WTC11 (cell line): ENCODE measurements at regions not wholly inside any gene's neighbourhood (a gene's known extent, or its start where the extent isn't known, plus 50 kb on each side); places are given as distances from the start of the nearest gene placed in this dataset.

Source experiments
- ATAC-seq: fragments of 200-7000 bp; cut with Tn5 transposase; 2 replicates; pipeline ENCODE4 v1.10.0; 2021; ENCODE audit warnings: mild to moderate bottlenecking, moderate library complexity
- CTCF ChIA-PET: fragments of 300-600 bp; sonication (Branson Sonifier 250); formaldehyde crosslinking; loops from one replicate; lab custom pipeline; 2021; ENCODE audit warnings: antibody characterized with exemption; lab: Charles Lee
- POLR2A ChIA-PET: fragments of 350-600 bp; sonication (Branson Sonifier 250); formaldehyde crosslinking; loops from one replicate; lab custom pipeline; 2021; ENCODE audit warnings: antibody characterized with exemption; lab: Charles Lee
- DNase-seq: peaks from one replicate; pipeline ENCODE4 v3.0.0; 2021; ENCODE audit warnings: low spot score
- H3K27ac Mint-ChIP-seq: 2 replicates; pipeline ENCODE4 v1.8.0; 2021; ENCODE audit warnings: mixed read lengths
- H3K27me3 Mint-ChIP-seq: 2 replicates; pipeline ENCODE4 v1.8.0; 2021; ENCODE audit warnings: low read depth, mild to moderate bottlenecking, moderate library complexity, mixed read lengths
- H3K36me3 Mint-ChIP-seq: 2 replicates; pipeline ENCODE4 v1.8.0; 2021; ENCODE audit warnings: mixed read lengths
- H3K4me1 Mint-ChIP-seq: 2 replicates; pipeline ENCODE4 v1.8.0; 2022; ENCODE audit warnings: mixed read lengths
- H3K4me3 Mint-ChIP-seq: 2 replicates; pipeline ENCODE4 v1.8.0; 2021; ENCODE audit warnings: mild to moderate bottlenecking, moderate library complexity, mixed read lengths
- H3K9me3 Mint-ChIP-seq: 2 replicates; pipeline ENCODE4 v1.8.0; 2021; ENCODE audit warnings: mixed read lengths
- CREB1 ChIP-seq: sonication (generic); formaldehyde crosslinking; IDR thresholded peaks from 2 replicates; pipeline ENCODE4 v1.8.0; 2023; ENCODE audit warnings: mild to moderate bottlenecking, missing genetic modification reagents
- ELF4 ChIP-seq: sonication (generic); formaldehyde crosslinking; IDR thresholded peaks from 2 replicates; pipeline ENCODE4 v1.8.1; 2022; ENCODE audit warnings: low read depth, mild to moderate bottlenecking, moderate library complexity, missing genetic modification reagents
- HMGXB4 ChIP-seq: sonication (generic); formaldehyde crosslinking; IDR thresholded peaks from 2 replicates; pipeline ENCODE4 v1.8.1; 2023; ENCODE audit warnings: mild to moderate bottlenecking, moderate library complexity, missing genetic modification reagents
- JAZF1 ChIP-seq: fragments of 250-450 bp; sonication (Bioruptor Pico); IDR thresholded peaks from 2 replicates; pipeline ENCODE4 v1.9.0; 2021; ENCODE audit warnings: moderate library complexity, mild to moderate bottlenecking, inconsistent platforms
- SMAD3 ChIP-seq: sonication (generic); formaldehyde crosslinking; IDR thresholded peaks from 2 replicates; pipeline ENCODE4 v1.8.0; 2022; ENCODE audit warnings: missing genetic modification reagents, mild to moderate bottlenecking, borderline replicate concordance
- SP1 ChIP-seq: sonication (generic); formaldehyde crosslinking; conservative IDR thresholded peaks from 2 replicates; pipeline ENCODE4 v1.8.1; 2022; ENCODE audit warnings: missing genetic modification reagents
- ZBTB43 ChIP-seq: sonication (generic); formaldehyde crosslinking; IDR thresholded peaks from 2 replicates; pipeline ENCODE4 v1.8.1; 2023; ENCODE audit warnings: mild to moderate bottlenecking, missing genetic modification reagents
- ZNF219 ChIP-seq: sonication (generic); formaldehyde crosslinking; IDR thresholded peaks from 2 replicates; pipeline ENCODE4 v1.8.0; 2023; ENCODE audit warnings: missing genetic modification reagents, mild to moderate bottlenecking, borderline replicate concordance
- ZNF232 ChIP-seq: sonication (generic); formaldehyde crosslinking; IDR thresholded peaks from 2 replicates; pipeline ENCODE4 v1.8.0; 2022; ENCODE audit warnings: mild to moderate bottlenecking, missing genetic modification reagents
- ZNF317 ChIP-seq: sonication (generic); formaldehyde crosslinking; IDR thresholded peaks from 2 replicates; pipeline ENCODE4 v1.8.1; 2023; ENCODE audit warnings: low read depth, mild to moderate bottlenecking, moderate library complexity, missing genetic modification reagents, borderline replicate concordance
- ZNF396 ChIP-seq: fragments of 250-450 bp; sonication (Bioruptor Pico); IDR thresholded peaks from 2 replicates; pipeline ENCODE4 v1.8.0; 2021; ENCODE audit warnings: mild to moderate bottlenecking, moderate library complexity, borderline replicate concordance
- ZNF512 ChIP-seq: sonication (generic); formaldehyde crosslinking; IDR thresholded peaks from 2 replicates; pipeline ENCODE4 v1.8.1; 2022; ENCODE audit warnings: missing genetic modification reagents, borderline replicate concordance
- TF ChIP-seq, protein P1 (sequence below): sonication (generic); formaldehyde crosslinking; IDR thresholded peaks from 2 replicates; pipeline ENCODE4 v1.8.0; 2023; ENCODE audit warnings: missing genetic modification reagents
- TF ChIP-seq, protein P2 (sequence below): fragments of 250-450 bp; sonication (Bioruptor Pico); IDR thresholded peaks from 2 replicates; pipeline ENCODE4 v1.8.0; 2021; ENCODE audit warnings: mild to moderate bottlenecking
- TF ChIP-seq, protein P3 (sequence below): sonication (generic); formaldehyde crosslinking; conservative IDR thresholded peaks from 2 replicates; pipeline ENCODE4 v1.8.1; 2023; ENCODE audit warnings: mild to moderate bottlenecking, low read depth, missing genetic modification reagents, moderate library complexity
- TF ChIP-seq, protein P4 (sequence below): fragments of 250-450 bp; sonication (Bioruptor Pico); conservative IDR thresholded peaks from 2 replicates; pipeline ENCODE4 v1.9.0; 2021; ENCODE audit warnings: mild to moderate bottlenecking
- TF ChIP-seq, protein P5 (sequence below): fragments of 250-450 bp; sonication (Bioruptor Pico); IDR thresholded peaks from 2 replicates; pipeline ENCODE4 v2.1.2; 2022; ENCODE audit warnings: mild to moderate bottlenecking, moderate library complexity

- TF ChIP-seq ZBTB43 (CRISPR knock-in tag) (no peak), SMAD3 (CRISPR knock-in tag) (no peak), HMGXB4 (CRISPR knock-in tag) (no peak), ZNF219 (CRISPR knock-in tag) (no peak), ZNF317 (CRISPR knock-in tag) (no peak), ELF4 (CRISPR knock-in tag) (no peak), SP1 (CRISPR knock-in tag) (no peak)
- TF ChIP-seq, protein P1, sequence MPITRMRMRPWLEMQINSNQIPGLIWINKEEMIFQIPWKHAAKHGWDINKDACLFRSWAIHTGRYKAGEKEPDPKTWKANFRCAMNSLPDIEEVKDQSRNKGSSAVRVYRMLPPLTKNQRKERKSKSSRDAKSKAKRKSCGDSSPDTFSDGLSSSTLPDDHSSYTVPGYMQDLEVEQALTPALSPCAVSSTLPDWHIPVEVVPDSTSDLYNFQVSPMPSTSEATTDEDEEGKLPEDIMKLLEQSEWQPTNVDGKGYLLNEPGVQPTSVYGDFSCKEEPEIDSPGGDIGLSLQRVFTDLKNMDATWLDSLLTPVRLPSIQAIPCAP (CRISPR knock-in tag) = no peak
Measured at GRCh38 chr13:80973721-80974120, 632.8 kb upstream of the SPRY2 start (continued).

- no peaks in the 10 kb centered on the region for H3K36me3 Mint-ChIP-seq
- peaks cover 3% of the 10 kb centered on the region; the same call in 1 of the 2 replicates for H3K4me1 Mint-ChIP-seq
- DNase-seq (no peak), ATAC-seq (no peak)
- ChIA-PET CTCF (no interaction called here), POLR2A (no interaction called here)
- H3K4me3 Mint-ChIP-seq = no peak overlapping the region
- H3K9me3 Mint-ChIP-seq = peaks cover 4% of the 10 kb centered on the region; the same call in 1 of the 2 replicates
- H3K27me3 Mint-ChIP-seq = no peaks in the 10 kb centered on the region
- no peak overlapping the region for H3K27ac Mint-ChIP-seq
- TF ChIP-seq, protein P2, sequence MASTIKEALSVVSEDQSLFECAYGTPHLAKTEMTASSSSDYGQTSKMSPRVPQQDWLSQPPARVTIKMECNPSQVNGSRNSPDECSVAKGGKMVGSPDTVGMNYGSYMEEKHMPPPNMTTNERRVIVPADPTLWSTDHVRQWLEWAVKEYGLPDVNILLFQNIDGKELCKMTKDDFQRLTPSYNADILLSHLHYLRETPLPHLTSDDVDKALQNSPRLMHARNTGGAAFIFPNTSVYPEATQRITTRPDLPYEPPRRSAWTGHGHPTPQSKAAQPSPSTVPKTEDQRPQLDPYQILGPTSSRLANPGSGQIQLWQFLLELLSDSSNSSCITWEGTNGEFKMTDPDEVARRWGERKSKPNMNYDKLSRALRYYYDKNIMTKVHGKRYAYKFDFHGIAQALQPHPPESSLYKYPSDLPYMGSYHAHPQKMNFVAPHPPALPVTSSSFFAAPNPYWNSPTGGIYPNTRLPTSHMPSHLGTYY (CRISPR knock-in tag) = no peak
- TF ChIP-seq CREB1 (CRISPR knock-in tag) = no peak
- TF ChIP-seq, protein P3, sequence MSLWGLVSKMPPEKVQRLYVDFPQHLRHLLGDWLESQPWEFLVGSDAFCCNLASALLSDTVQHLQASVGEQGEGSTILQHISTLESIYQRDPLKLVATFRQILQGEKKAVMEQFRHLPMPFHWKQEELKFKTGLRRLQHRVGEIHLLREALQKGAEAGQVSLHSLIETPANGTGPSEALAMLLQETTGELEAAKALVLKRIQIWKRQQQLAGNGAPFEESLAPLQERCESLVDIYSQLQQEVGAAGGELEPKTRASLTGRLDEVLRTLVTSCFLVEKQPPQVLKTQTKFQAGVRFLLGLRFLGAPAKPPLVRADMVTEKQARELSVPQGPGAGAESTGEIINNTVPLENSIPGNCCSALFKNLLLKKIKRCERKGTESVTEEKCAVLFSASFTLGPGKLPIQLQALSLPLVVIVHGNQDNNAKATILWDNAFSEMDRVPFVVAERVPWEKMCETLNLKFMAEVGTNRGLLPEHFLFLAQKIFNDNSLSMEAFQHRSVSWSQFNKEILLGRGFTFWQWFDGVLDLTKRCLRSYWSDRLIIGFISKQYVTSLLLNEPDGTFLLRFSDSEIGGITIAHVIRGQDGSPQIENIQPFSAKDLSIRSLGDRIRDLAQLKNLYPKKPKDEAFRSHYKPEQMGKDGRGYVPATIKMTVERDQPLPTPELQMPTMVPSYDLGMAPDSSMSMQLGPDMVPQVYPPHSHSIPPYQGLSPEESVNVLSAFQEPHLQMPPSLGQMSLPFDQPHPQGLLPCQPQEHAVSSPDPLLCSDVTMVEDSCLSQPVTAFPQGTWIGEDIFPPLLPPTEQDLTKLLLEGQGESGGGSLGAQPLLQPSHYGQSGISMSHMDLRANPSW (CRISPR knock-in tag) = no peak
- TF ChIP-seq, protein P4, sequence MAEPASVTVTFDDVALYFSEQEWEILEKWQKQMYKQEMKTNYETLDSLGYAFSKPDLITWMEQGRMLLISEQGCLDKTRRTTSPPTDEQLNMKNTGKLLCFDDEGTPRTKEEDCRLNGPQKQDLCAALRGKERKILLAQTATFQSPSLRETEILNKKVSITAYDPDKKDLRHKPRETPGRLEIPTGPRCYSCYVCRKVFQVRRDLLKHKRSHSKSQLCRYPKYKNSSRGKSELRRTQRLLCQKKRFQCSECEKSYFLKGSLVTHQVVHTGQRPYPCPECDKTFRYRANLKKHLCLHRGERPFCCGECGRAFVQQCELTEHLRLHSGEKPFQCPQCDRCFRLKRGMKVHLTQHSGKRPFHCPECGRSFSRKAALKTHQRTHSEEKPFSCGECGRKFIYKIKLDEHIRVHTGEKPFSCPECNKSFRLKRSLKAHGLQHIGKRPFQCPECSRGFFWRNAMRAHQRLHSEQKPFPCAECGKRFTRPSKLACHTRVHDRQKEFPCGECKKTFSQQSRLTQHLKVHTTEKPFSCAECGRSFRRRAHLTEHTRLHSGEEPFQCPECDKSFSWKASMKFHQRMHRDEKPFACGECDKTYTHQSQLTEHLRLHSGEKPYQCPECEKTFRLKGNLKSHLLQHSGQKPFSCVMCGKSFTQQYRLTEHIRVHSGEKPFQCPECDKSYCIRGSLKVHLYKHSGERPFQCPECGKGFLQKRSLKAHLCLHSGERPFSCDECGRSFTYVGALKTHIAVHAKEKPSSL (CRISPR knock-in tag) = no peak
- TF ChIP-seq ZNF396 = no peak
- no peak for TF ChIP-seq ZNF232
- TF ChIP-seq, protein P1 (CRISPR knock-in tag) = no peak
- TF ChIP-seq ZBTB43 (CRISPR knock-in tag) = no peak
- no peak for TF ChIP-seq ZNF512 (CRISPR knock-in tag)
- no peak for TF ChIP-seq JAZF1 (CRISPR knock-in tag)
- TF ChIP-seq, protein P5, sequence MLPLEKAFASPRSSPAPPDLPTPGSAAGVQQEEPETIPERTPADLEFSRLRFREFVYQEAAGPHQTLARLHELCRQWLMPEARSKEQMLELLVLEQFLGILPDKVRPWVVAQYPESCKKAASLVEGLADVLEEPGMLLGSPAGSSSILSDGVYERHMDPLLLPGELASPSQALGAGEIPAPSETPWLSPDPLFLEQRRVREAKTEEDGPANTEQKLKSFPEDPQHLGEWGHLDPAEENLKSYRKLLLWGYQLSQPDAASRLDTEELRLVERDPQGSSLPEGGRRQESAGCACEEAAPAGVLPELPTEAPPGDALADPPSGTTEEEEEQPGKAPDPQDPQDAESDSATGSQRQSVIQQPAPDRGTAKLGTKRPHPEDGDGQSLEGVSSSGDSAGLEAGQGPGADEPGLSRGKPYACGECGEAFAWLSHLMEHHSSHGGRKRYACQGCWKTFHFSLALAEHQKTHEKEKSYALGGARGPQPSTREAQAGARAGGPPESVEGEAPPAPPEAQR (CRISPR knock-in tag) = no peak
Measured at GRCh38 chr13:80972857-80973478, 632.0 kb upstream of the SPRY2 start.
